GM13977 (cell line): ENCODE measurements at regions not wholly inside any gene's neighbourhood (a gene's known extent, or its start where the extent isn't known, plus 50 kb on each side); places are given as distances from the start of the nearest gene placed in this dataset.
"Not testable (repeated sequence)": the region's sequence is repeated elsewhere in the genome, so short reads cannot be mapped to it uniquely, and the experiment has no call there.

Experiments
- DNase-seq: peaks from one replicate; pipeline ENCODE4 v3.0.0; 2012; ENCODE audit warnings: low spot score
- CTCF ChIP-seq: IDR thresholded peaks from 2 replicates; pipeline ENCODE4 v1.5.1; 2012; ENCODE audit warnings: mild to moderate bottlenecking, control low read depth; ENCODE audit not compliant: insufficient read depth; ENCODE audit errors: extremely low read depth, missing control alignments
- in situ Hi-C: fragments of 300-500 bp; cut with MboI; formaldehyde crosslinking; loops from one replicate; pipeline ENCODE4 v1.12.0; 2022; ENCODE audit warnings: low sequenced_read_pairs, low pct_unique_long_range_greater_than_20kb, mixed read lengths, inconsistent platforms; ENCODE audit not compliant: unreplicated experiment

GRCh38 chr4:67412153-67412712, 133.1 kb downstream of the CENPC start:
- in situ Hi-C loops, DNase-seq: not testable (repeated sequence)

GRCh38 chr4:67403342-67403741, 142.0 kb downstream of the CENPC start:
- DNase-seq, result no peak
- no peak for TF ChIP-seq CTCF
- in situ Hi-C loops, result no loop called here

GRCh38 chr4:67401902-67402301, 143.4 kb downstream of the CENPC start:
- no peak for DNase-seq
- in situ Hi-C loops, result no loop called here
- no peak for TF ChIP-seq CTCF

- in situ Hi-C loops, result no loop called here
- TF ChIP-seq CTCF, result no peak
Observed at GRCh38 chr4:67397931-67398330, 147.4 kb downstream of the CENPC start.

GRCh38 chr4:67397031-67397430, 148.3 kb downstream of the CENPC start:
- in situ Hi-C loops, result no loop called here
- no peak for DNase-seq
- TF ChIP-seq CTCF, result no peak

More at GRCh38 chr4:67397931-67398330, 147.4 kb downstream of the CENPC start:
- DNase-seq, result no peak

- no peak for DNase-seq
- no peak for TF ChIP-seq CTCF
- in situ Hi-C loops, result no loop called here
Observed at GRCh38 chr4:67396008-67396407, 149.3 kb downstream of the CENPC start.

- in situ Hi-C loops, result no loop called here
- no peak for TF ChIP-seq CTCF
- no peak for DNase-seq
Observed at GRCh38 chr4:67394879-67395278, 150.4 kb downstream of the CENPC start.
